ENCODE measurements at regions not wholly inside any gene's neighbourhood (a gene's known extent, or its start where the extent isn't known, plus 50 kb on each side); places are given as distances from the start of the nearest gene placed in this dataset.

- ChIA-PET POLR2A (no interaction called here), CTCF (no interaction called here)
- H3K36me3 Mint-ChIP-seq (ENCODE audit: low read depth) = no peaks in the 10 kb centered on the region
- no peak for ATAC-seq
- no peak overlapping the region for H3K27ac Mint-ChIP-seq
- H3K27me3 Mint-ChIP-seq (ENCODE audit: low read depth) = no peaks in the 10 kb centered on the region
- no peaks in the 10 kb centered on the region for H3K4me1 Mint-ChIP-seq (ENCODE audit: low read depth)
- DNase-seq = no peak
- no peak overlapping the region for H3K4me3 Mint-ChIP-seq
- H3K9me3 Mint-ChIP-seq (ENCODE audit: insufficient read depth) = no peaks in the 10 kb centered on the region
These were observed 99.2 kb downstream of the IRX1 start for GRCh38 chr5:3694819-3695218.

GRCh38 chr5:3695818-3696217 is 100.2 kb downstream of the IRX1 start:
- Mint-ChIP-seq H3K4me1 (ENCODE audit: low read depth) (no peaks in the 10 kb centered on the region), H3K4me3 (no peak overlapping the region), H3K9me3 (ENCODE audit: insufficient read depth) (no peaks in the 10 kb centered on the region), H3K36me3 (ENCODE audit: low read depth) (no peaks in the 10 kb centered on the region), H3K27ac (no peak overlapping the region), H3K27me3 (ENCODE audit: low read depth) (no peaks in the 10 kb centered on the region)
- no peak for DNase-seq
- ChIA-PET POLR2A (no interaction called here), CTCF (no interaction called here)
- no peak for ATAC-seq

- POLR2A ChIA-PET = no interaction called here
- H3K4me1 Mint-ChIP-seq (ENCODE audit: low read depth) = peaks cover 6% of the 10 kb centered on the region
- no peak for DNase-seq
- H3K4me3 Mint-ChIP-seq = no peak overlapping the region
- H3K27me3 Mint-ChIP-seq (ENCODE audit: low read depth) = no peaks in the 10 kb centered on the region
- H3K9me3 Mint-ChIP-seq (ENCODE audit: insufficient read depth) = no peaks in the 10 kb centered on the region
- CTCF ChIA-PET = no interaction called here
- ATAC-seq = no peak
- no peaks in the 10 kb centered on the region for H3K36me3 Mint-ChIP-seq (ENCODE audit: low read depth)
- H3K27ac Mint-ChIP-seq = no peak overlapping the region
These were observed 102.8 kb downstream of the IRX1 start for GRCh38 chr5:3698412-3698811.

- POLR2A ChIA-PET = no interaction called here
- H3K9me3 Mint-ChIP-seq (ENCODE audit: insufficient read depth) = no peaks in the 10 kb centered on the region
- no peak overlapping the region for H3K4me3 Mint-ChIP-seq
- peaks cover 6% of the 10 kb centered on the region for H3K4me1 Mint-ChIP-seq (ENCODE audit: low read depth)
- H3K36me3 Mint-ChIP-seq (ENCODE audit: low read depth) = no peaks in the 10 kb centered on the region
- DNase-seq (no peak), ATAC-seq (no peak)
- no peaks in the 10 kb centered on the region for H3K27me3 Mint-ChIP-seq (ENCODE audit: low read depth)
- H3K27ac Mint-ChIP-seq = no peak overlapping the region
- CTCF ChIA-PET = no interaction called here
These were observed 106.1 kb downstream of the IRX1 start for GRCh38 chr5:3701694-3702093.

DNA sequence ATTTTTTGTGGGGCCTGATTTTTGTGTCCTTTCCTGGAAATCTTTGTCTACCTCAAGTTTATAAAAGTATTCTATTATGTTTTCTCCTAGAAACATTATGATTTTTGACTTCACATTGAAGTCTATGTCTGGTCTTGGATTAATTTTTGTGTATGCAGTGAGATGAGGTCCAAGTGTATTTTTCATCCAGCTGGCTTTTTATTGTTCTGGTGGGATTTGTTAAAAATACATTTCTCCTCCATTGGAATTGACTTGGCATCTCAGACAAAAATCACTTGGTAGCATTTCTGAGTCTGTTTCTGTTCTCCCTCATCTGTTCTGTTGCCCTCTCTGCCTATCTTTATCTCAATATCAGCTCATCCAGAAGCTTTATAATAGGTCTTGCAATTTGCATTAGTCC is 109.0 kb downstream of the IRX1 start:
- ATAC-seq (no peak), DNase-seq (no peak)
- no peaks in the 10 kb centered on the region for H3K27me3 Mint-ChIP-seq (ENCODE audit: low read depth)
- no peak overlapping the region for H3K27ac Mint-ChIP-seq
- no peak overlapping the region for H3K4me3 Mint-ChIP-seq
- CTCF ChIA-PET = no interaction called here
- POLR2A ChIA-PET = no interaction called here
- H3K9me3 Mint-ChIP-seq (ENCODE audit: insufficient read depth) = no peaks in the 10 kb centered on the region
- H3K36me3 Mint-ChIP-seq (ENCODE audit: low read depth) = no peaks in the 10 kb centered on the region
- H3K4me1 Mint-ChIP-seq (ENCODE audit: low read depth) = peaks cover 6% of the 10 kb centered on the region

DNA sequence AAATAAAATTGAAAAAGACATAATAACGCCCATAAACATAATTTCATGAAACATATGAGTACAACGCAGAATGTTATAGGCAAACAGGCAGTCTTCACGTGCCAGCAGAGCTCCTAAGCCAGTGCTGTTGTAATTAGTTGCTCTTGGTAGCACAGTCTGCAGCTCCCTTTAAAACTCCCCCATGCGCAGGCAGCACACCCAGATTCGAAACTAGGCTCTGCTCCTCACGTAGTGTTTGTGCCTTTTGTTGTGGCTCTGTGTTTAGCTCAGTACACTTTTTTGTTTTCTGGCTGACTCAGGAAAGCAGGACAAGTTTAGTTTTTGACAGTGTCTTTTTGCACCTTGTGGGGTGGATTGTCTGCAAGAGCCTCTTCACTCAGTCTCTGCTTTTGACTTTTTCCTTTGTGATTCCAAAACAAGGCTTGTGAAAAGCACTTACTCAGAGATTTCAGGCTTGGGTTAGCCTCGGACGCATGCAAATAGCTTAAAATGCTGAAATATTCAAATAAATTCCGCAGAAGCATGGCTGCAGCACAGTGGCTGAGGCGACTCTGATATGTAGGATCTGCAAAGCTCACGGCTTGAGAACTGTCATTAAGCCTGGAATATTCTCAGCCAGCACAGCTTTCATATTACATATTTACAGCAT is 113.6 kb downstream of the IRX1 start:
- POLR2A ChIA-PET = no interaction called here
- Mint-ChIP-seq H3K27ac (no peak overlapping the region), H3K36me3 (ENCODE audit: low read depth) (no peaks in the 10 kb centered on the region), H3K4me1 (ENCODE audit: low read depth) (no peaks in the 10 kb centered on the region), H3K27me3 (ENCODE audit: low read depth) (no peaks in the 10 kb centered on the region), H3K9me3 (ENCODE audit: insufficient read depth) (no peaks in the 10 kb centered on the region), H3K4me3 (no peak overlapping the region)
- DNase-seq (no peak), ATAC-seq (no peak)
- CTCF ChIA-PET = no interaction called here

- ATAC-seq = no peak
- H3K4me1 Mint-ChIP-seq (ENCODE audit: low read depth) = no peaks in the 10 kb centered on the region
These were observed 114.2 kb downstream of the IRX1 start for GRCh38 chr5:3709717-3710348.

DNA sequence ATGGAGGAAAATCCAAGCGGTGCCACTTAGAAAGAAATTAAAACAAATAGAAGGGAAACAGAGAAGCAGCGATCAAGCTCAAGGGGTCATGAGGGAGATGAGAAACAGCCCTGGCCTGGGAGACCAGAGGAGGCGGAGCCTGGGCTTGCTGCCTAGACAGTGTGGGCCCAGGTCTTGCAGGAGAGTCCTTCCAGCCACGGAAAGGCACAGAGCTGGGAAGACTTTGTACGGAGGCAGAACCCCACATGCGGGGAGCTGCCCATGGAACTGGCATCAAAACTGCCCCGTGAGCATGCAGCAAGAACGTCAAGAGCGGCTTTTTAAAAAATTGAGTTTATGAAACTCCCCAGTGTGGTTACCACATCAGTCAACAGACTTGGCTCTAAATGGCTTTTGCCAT is 119.4 kb downstream of the IRX1 start:
- Mint-ChIP-seq H3K27me3 (ENCODE audit: low read depth) (no peaks in the 10 kb centered on the region), H3K36me3 (ENCODE audit: low read depth) (no peaks in the 10 kb centered on the region), H3K4me1 (ENCODE audit: low read depth) (no peaks in the 10 kb centered on the region), H3K27ac (no peak overlapping the region), H3K4me3 (no peak overlapping the region), H3K9me3 (ENCODE audit: insufficient read depth) (no peaks in the 10 kb centered on the region)
- POLR2A ChIA-PET = no interaction called here
- DNase-seq (no peak), ATAC-seq (no peak)
- CTCF ChIA-PET = no interaction called here

More at GRCh38 chr5:3709717-3710348, 114.2 kb downstream of the IRX1 start:
- Mint-ChIP-seq H3K9me3 (ENCODE audit: insufficient read depth) (no peaks in the 10 kb centered on the region), H3K27ac (no peak overlapping the region), H3K4me3 (no peak overlapping the region), H3K27me3 (ENCODE audit: low read depth) (no peaks in the 10 kb centered on the region), H3K36me3 (ENCODE audit: low read depth) (no peaks in the 10 kb centered on the region)
- ChIA-PET CTCF (no interaction called here), POLR2A (no interaction called here)
- no peak for DNase-seq

GRCh38 chr5:3729631-3730030 is 134.0 kb downstream of the IRX1 start:
- CTCF ChIA-PET = no interaction called here
- no peak for DNase-seq
- no peaks in the 10 kb centered on the region for H3K36me3 Mint-ChIP-seq (ENCODE audit: low read depth)
- no peaks in the 10 kb centered on the region for H3K4me1 Mint-ChIP-seq (ENCODE audit: low read depth)
- H3K27ac Mint-ChIP-seq = no peak overlapping the region
- POLR2A ChIA-PET = no interaction called here
- ATAC-seq = no peak
- H3K9me3 Mint-ChIP-seq (ENCODE audit: insufficient read depth) = no peaks in the 10 kb centered on the region
- H3K27me3 Mint-ChIP-seq (ENCODE audit: low read depth) = no peaks in the 10 kb centered on the region
- H3K4me3 Mint-ChIP-seq = no peak overlapping the region

- Mint-ChIP-seq H3K9me3 (ENCODE audit: insufficient read depth) (no peaks in the 10 kb centered on the region), H3K4me1 (ENCODE audit: low read depth) (no peaks in the 10 kb centered on the region), H3K4me3 (no peak overlapping the region), H3K36me3 (ENCODE audit: low read depth) (no peaks in the 10 kb centered on the region), H3K27me3 (ENCODE audit: low read depth) (no peaks in the 10 kb centered on the region), H3K27ac (no peak overlapping the region)
- DNase-seq (no peak), ATAC-seq (no peak)
- CTCF ChIA-PET = no interaction called here
- POLR2A ChIA-PET = no interaction called here
These were observed 139.0 kb downstream of the IRX1 start for GRCh38 chr5:3734632-3735031.

- no peaks in the 10 kb centered on the region for H3K4me1 Mint-ChIP-seq (ENCODE audit: low read depth)
- no peaks in the 10 kb centered on the region for H3K36me3 Mint-ChIP-seq (ENCODE audit: low read depth)
- ChIA-PET POLR2A (no interaction called here), CTCF (no interaction called here)
- no peaks in the 10 kb centered on the region for H3K27me3 Mint-ChIP-seq (ENCODE audit: low read depth)
- ATAC-seq (no peak), DNase-seq (no peak)
- peaks cover 3% of the 10 kb centered on the region for H3K9me3 Mint-ChIP-seq (ENCODE audit: insufficient read depth)
- no peak overlapping the region for H3K27ac Mint-ChIP-seq
- no peak overlapping the region for H3K4me3 Mint-ChIP-seq
These were observed 140.8 kb downstream of the IRX1 start for GRCh38 chr5:3736466-3736865.

GRCh38 chr5:3736926-3737325 is 141.3 kb downstream of the IRX1 start:
- no peaks in the 10 kb centered on the region for H3K36me3 Mint-ChIP-seq (ENCODE audit: low read depth)
- no peak overlapping the region for H3K27ac Mint-ChIP-seq
- ATAC-seq (no peak), DNase-seq (no peak)
- H3K4me3 Mint-ChIP-seq = no peak overlapping the region
- no peaks in the 10 kb centered on the region for H3K4me1 Mint-ChIP-seq (ENCODE audit: low read depth)
- H3K9me3 Mint-ChIP-seq (ENCODE audit: insufficient read depth) = peaks cover 3% of the 10 kb centered on the region
- no peaks in the 10 kb centered on the region for H3K27me3 Mint-ChIP-seq (ENCODE audit: low read depth)
- CTCF ChIA-PET = no interaction called here
- POLR2A ChIA-PET = no interaction called here

- Mint-ChIP-seq H3K4me3 (no peak overlapping the region), H3K4me1 (ENCODE audit: low read depth) (no peaks in the 10 kb centered on the region), H3K27ac (no peak overlapping the region), H3K36me3 (ENCODE audit: low read depth) (no peaks in the 10 kb centered on the region), H3K27me3 (ENCODE audit: low read depth) (no peaks in the 10 kb centered on the region), H3K9me3 (ENCODE audit: insufficient read depth) (peaks cover 3% of the 10 kb centered on the region)
- no peak for DNase-seq
- ChIA-PET POLR2A (no interaction called here), CTCF (no interaction called here)
- no peak for ATAC-seq
These were observed 143.3 kb downstream of the IRX1 start for GRCh38 chr5:3738919-3739318.
